HG02798 (cell line): ENCODE measurements at regions not wholly inside any gene's neighbourhood (a gene's known extent, or its start where the extent isn't known, plus 50 kb on each side); places are given as distances from the start of the nearest gene placed in this dataset.
A peak's percentile ranks its signal among the peaks of the same experiment; 100 is the strongest.

ENCODE experiments used
- ATAC-seq: cut with Tn5 transposase; IDR thresholded peaks from one replicate; pipeline ENCODE4 v1.9.1; 2021; ENCODE audit warnings: mild to moderate bottlenecking; ENCODE audit not compliant: unreplicated experiment, poor library complexity

DNA sequence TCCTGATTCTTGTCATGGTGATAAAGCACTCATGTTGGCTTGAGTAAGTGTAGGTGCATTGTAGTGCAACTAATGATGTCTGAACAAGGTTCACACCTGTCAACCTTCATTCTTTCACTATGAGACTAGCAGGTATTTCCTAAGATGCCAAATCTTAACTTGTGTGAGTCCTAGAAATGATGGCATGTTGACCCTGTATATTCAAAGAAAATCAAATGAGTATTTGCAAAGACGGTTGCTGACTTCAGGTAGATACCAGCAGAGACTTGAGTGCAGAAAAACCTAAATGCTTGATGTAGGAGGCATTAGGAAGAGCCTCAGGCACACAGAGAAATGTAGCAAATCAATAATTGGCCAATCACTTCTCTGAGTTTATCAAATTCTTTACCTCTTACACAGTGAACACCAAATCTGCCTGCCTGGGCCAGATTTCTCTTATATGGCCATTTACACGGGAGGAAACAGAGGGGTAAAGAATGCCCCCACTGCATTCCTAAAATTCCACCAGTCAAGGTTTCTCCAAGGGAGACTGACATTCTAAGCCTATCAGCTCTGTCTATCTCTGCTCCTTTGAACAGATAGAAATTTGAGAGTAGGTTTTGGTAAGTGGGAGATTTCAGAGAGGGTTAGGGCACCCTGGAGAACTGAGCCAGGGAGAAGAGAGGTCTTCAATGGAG, 488.6 kb upstream of the WWC1 start:
- ATAC-seq = no peak

GRCh38 chr5:167804512-167805220, 486.8 kb upstream of the WWC1 start:
- no peak for ATAC-seq

DNA sequence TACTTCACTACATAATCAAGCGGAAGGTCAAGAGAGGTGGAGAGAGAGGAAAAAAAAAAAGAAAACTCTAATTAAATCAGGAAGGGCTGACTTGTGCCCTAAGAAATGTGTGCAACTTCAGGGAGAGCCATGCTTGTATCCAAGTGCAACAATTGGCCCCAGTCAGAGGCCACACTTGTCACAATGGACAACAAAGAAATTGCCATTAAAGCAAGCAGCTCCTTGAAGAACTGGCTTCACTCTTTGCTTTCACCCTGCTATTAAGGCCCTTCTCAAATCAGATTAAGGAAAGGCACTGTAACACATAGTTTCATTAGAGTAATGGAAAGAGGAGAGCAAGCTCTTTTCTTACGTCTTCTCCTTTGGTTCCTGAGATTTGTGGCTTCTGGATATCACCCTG, 480.9 kb upstream of the WWC1 start:
- no peak for ATAC-seq

DNA sequence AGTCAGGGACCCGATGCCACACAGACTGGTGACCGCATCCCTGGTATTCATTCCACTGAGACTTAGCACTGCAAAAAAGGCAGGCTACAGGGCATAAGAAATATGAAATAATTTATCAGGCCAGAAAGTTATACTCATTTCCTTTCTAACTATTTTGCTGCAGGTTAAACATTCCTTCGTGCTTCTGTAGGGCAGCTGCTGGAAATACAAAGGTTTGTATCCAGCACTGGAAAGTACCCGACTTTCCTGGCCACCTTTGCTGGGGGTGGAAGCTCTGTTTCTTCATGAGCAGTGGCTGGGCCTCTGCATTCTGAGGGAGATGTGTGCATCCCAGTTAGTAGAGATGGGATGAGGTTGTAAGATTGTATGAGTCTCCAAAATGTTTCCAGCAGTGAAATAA, 478.6 kb upstream of the WWC1 start:
- ATAC-seq = no peak

DNA sequence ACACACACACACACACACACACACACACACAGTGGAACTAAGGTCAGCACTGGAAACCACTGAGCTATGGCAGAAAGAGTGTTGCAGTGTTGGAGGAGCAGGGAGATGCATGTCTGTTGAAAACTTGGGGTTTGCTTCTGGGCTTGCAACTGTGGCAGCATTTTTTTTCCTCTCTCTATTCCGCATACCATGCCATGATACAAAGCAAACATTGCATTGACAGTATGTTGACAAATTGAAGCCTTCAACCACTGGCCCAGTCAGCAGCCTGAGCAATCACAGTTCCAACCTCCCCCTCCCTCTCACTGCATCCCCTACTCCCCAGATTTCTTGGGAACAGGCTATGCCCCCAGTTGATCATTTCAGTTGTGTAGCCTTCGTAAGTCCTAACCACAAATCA, 478.1 kb upstream of the WWC1 start:
- ATAC-seq = no peak

DNA sequence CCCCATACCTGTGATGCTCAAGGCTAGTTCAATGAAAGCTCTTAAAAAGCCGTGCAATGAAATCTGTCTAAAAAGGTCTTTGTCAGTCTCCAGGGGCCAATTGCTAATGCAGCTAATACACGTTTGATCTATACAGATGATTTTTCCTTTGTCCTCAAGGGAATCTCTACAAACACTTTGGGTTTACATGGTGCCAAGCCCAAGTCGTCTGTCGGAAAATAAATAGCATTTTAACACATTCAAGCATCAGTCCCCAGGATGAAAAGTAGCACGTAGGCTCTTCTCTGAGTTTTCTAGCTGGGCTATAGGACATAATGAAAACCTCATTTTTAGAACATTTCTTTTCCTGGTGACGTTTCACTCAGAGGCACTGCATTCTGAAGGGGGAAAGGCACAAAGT, 477.4 kb upstream of the WWC1 start:
- no peak for ATAC-seq

DNA sequence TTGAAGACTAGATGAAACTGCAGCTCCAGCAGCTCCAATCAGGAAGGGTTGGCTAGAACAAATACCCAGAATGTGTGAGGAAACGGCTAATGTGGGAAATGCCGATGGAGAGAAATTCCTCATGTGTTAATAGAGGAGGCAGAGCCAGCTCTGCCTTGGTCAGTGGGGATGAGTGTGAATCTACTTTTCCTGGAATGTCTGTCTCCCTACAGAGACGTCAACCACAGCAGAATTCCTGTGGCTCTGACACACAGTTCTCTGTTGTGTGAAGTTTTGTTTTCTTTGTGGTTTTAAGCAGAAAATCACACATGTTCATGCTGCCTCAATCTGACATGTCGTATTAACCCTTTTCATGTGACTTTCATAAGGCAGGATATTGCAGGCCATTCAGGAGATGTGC, 476.6 kb upstream of the WWC1 start:
- ATAC-seq = no peak

- no peak for ATAC-seq
Observed at GRCh38 chr5:167816354-167816753, 475.1 kb upstream of the WWC1 start.

DNA sequence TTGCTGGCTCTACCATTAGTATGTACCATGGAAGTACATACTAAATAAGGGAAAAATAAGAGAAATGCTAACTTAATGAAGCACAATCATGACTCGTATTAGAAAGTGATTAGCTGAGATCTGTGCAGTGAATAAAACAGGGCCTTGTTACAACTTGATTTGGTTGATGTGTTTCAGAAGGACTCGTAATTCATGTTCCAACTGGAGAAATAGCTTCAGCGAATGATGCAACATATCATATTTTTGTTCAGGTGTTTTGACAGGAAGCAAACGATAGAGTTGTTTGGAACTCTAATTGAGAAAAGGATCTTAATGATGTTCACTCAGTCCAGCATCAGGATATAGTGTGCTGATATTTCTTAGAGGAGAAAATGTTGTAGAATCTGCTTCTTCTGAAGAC, 474.6 kb upstream of the WWC1 start:
- ATAC-seq = no peak

DNA sequence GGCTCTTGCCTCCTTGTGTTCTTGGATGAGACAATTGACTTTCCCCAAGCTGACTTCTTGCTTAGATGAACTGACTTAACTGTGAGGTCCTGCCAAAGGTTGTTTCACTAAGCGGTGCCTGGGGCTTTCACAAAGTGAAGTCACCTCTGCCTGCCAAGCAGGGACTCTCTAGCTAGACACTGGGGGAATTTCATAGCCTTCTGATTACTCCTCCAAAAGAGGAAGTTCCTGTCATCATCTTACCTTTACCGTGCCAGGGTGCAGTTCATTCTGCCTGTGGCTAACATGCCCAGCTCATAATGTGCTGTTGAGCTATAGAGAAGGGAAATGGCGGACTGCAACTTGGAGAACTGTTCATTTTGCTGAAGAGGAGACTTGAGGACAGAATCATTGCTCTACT, 472.0 kb upstream of the WWC1 start:
- peak; percentile 92 for ATAC-seq

DNA sequence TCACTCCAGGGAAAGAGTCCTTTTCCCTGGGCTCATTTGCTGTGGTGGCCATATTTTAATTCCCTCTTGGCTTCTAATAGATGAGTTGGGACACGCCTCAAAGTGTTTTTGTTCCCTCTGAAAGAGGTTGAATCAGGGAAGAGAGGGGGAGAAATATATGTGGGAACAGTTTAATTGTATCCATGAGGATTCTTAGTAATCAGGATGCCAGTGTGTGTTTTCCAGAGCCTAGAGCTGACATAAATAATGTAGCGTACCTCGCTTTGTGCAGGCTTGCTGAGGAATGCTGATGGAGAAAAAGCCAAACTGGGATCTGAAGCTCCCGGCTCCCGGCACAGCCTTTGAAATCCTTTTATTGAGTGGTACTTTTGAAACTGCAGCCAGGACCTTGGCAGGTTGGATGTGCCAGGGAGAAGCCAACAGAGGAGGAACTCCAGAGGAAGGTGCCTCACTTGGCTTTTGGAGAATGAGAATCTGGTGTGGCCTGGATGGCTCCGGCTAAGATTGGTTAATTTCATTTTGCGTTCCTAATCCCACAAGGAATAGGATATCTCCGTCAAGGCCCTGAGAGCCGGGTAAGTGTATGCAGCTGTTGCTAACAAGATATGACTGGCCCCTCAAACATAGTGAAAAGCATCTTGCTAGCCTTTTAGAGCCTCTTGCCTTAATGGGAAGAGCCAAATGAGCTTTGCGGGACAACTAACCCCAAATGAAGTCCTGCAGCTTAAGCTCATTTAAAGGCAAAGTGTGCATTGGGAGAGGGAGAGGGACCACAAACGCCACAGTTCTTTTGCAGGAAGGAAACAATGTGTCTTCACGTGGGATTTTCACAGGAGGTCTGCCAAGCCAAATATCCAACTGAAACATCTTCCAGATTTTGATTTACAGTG, 471.1 kb upstream of the WWC1 start:
- ATAC-seq = no peak

- no peak for ATAC-seq
Observed at GRCh38 chr5:167821151-167821550, 470.3 kb upstream of the WWC1 start.

- no peak for ATAC-seq
Observed at GRCh38 chr5:167821669-167822068, 469.8 kb upstream of the WWC1 start.

DNA sequence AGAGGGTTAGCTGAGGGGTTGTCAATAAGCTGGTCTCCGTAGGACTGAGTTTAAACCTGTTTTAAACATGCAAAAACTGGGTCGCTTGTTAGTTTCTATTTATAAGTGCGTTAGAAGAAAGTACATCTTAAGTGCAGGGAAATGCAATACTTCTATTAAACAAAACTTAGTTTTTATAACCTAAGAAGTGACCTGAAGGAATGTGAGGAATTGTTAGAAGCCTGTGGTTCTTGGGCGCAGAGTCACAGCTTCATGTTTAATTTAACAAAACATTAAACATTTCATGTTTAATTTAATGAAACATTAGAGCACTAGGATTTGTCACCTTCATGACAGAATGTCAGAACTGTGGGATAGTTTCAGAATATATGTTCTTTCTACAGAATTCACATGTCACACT, 469.2 kb upstream of the WWC1 start:
- no peak for ATAC-seq

DNA sequence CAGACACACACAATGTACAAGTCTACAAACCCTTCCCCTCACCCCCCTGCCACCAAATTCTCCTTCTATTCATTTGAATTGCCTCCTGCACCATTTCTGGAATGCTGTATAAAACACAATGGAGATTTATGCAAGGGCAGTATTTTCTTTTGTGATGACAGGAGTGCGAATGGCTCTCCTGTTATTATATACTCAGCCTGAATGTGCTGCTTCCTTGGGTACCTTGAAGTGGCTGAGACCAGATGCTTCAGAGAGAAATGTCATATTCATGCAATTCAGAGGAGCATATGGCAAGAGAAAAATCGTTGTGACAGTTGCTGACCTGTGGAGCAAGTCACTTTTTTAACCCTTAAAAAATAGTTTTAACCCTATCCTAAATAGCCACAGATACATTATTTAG, 468.0 kb upstream of the WWC1 start:
- no peak for ATAC-seq

DNA sequence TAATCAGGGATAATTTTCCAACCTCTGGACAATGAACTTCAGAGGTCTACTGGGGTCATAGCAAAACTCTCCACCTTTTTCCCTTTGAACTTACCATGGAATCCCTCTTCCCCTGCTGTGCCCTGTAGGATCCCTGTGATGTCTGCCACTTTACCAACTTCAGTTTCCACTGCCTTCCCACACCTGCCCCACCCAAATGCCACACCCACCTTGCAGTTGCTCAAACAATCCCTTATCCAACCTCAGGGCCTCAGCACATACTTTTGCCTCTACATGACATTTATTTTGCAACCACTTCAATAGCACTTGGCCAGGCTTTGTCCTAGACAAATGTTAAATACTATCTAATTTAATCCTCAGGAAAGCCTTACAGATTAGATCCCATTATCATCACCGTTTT, 463.7 kb upstream of the WWC1 start:
- ATAC-seq = no peak

DNA sequence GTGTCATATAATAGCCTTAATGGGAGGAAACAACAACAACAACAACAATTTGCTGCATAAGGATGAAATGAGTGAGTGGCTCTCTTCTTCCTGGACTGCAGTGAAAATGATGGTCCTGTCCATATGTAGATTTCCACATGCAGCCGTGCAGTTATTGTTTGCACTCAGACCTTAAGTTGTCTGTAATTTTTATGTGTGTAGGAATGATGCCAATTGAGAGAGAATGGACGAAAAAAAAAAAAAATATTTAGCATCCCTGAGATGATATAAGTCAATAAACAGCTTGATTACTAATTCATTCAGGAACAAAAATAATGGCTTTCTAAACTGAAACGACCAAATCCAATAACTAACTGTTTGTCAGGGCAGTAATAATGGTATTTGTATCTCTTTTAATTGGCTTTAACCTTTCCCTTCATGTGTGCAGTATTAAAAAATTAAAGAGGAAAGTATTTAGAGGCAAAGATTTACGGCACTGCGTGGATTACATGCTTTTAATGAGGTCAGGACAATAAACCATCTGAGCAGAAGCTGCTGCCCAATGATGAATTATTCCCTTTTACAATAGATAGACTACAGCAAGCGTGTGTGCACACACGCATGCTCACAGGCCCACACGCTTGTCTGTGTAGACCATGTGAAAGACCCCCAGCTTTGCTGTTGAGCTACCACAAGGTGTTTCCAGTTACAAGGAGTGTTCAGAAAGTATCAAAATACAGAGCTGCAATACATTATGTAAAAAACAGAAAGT, 459.5 kb upstream of the WWC1 start:
- no peak for ATAC-seq

DNA sequence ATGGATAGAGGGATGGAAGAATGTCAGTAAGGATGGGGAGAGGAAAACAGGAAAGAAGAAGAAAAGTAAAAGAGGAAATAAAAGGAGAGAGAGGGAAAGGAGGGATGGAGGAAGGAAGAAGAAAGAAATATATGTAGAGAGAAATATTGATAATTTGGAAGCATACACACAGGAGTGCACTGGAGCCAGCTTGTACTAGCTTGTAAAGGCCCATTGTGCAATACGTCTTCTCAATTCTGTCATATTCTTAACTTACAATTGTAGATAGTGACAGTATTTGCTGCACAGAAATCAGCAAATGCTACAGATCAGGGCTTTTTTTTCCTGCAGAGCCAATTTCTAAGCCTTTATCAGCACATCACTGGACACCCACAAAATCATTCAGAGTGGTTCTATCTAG, 458.8 kb upstream of the WWC1 start:
- no peak for ATAC-seq

- no peak for ATAC-seq
Observed at GRCh38 chr5:167833456-167833855, 458.0 kb upstream of the WWC1 start.

DNA sequence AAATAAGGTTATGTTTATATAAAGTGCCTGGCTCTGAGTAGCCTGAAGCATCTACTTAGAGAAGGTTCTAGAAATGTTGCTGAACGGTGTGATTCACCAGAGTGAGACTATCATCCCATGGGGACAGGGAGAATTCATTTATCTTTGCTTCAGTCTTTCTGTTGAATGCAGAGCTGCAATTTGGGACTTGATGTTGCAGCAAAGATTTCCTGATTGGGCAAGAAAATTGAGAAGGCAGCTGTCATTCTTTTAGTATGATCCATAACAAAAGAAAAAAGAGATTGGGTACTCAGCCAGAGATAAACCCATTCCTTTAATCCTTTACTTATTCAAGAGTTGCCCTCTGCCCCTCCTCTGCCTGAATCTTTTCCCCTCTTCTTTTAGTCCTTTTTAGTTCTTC, 456.3 kb upstream of the WWC1 start:
- no peak for ATAC-seq

- ATAC-seq = no peak
Observed at GRCh38 chr5:167837127-167837526, 454.3 kb upstream of the WWC1 start.
